HG03558 (cell line): ENCODE measurements at regions not wholly inside any gene's neighbourhood (a gene's known extent, or its start where the extent isn't known, plus 50 kb on each side); places are given as distances from the start of the nearest gene placed in this dataset.

ENCODE experiments used
- ATAC-seq: cut with Tn5 transposase; IDR thresholded peaks from one replicate; pipeline ENCODE4 v1.9.1; 2021; ENCODE audit warnings: moderate number of reproducible peaks; ENCODE audit not compliant: unreplicated experiment; ENCODE audit errors: extremely low read depth

GRCh38 chr14:24694680-24695079, 60.7 kb upstream of the GZMB start:
- no peak for ATAC-seq

DNA sequence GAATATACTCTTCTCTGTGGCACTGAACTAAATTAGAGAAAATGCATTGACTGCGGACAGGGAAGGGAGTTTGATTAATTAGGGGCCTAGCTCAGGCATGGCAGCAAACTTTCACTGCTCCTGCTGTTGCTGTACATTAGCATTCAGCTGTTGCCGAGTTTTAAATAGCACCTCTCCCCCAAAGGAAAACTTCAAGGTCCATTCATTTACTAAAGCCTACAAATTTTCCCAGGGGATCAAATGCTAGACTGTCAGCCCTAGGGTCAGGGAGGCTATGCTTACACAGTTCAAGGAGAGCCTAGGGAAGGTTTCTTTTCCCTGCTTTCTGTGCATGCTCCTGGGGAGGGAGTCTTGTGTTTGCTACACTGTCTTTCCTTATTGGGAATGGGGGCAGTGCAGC, 60.0 kb upstream of the GZMB start:
- no peak for ATAC-seq

DNA sequence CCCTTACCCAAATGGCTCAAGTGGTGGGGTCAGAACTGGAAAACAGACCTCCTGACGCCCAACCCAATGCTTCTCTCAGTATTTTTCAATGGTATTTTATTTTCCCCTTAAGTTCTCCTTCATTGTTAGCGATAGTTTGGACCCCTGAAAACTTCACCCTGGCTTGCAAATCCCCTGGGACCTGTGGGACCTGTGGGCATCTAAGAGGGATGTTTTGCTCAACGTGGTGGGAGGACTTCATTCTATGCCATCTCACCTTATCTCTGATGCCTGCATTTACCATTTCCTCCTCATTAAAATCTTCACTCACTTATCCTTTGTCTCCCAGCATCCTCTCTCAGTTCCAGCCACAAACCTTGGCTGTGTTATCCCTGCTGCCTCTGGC, 59.4 kb upstream of the GZMB start:
- no peak for ATAC-seq

DNA sequence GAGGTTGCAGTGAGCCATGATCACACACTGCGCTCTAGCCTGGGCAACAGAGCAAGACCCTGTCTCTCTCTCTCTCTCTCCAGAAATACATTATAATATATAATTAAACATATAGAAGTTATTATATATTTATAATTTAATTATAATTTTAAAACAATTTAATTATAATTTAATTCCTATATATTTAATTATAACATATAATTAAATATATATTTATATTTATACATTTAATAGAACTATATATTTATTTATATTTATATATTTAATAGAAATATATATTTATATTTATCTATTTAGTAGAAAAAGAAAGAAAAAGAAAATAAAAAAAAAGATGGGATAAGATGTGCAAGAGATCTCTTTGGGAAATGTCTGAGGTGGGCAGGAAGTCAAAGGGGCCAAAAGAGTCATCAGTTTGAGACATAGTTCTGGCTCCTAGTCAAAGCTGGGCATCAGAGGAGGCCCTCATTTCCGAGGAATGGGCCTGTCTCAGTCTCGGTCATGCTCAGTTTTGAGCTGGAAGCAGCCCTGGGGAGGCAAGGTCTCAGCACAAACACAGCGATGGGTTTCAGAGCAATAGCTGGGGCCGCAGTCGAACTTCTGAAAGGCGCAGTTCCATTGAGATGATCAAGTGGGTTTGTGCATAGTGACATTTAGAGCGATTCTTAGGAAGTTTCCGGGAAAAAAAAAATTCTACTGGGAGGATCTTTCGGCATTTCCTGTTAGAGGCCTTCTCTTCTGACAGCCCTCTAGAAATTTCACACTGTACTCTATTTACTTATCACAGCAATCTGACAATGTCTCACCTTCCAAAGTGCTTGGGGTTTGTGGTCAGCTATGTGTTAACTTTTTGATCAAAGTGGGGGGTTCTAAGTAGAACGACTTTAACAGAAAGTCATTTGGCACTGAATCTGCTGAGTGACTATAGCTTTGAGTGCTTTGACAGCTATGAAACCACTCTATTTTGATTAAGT, 58.7 kb upstream of the GZMB start:
- no peak for ATAC-seq

DNA sequence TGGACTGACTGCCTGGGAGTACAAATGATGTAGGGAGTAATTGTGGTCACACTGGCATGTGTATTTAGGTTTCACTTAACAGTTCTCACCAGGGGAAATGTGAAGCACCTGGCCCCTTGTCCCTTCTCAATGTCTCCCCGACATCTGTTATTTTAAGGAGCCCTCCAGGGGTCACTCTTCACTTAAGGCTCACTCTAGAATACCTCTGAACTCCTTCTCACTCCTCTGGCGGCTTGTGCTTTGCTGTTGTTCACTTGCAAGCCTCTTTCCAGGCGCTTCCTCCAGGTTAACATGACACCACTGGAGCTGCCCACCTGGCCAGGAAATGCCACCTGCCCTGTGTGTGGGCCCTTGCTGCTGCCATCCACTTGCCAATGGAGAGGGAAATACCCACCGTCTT, 56.5 kb upstream of the GZMB start:
- ATAC-seq = no peak

GRCh38 chr14:24688030-24688658, 54.2 kb upstream of the GZMB start:
- no peak for ATAC-seq
